ENCODE measurements at regions not wholly inside any gene's neighbourhood (a gene's known extent, or its start where the extent isn't known, plus 50 kb on each side); places are given as distances from the start of the nearest gene placed in this dataset.
"Not testable (repeated sequence)": the region's sequence is repeated elsewhere in the genome, so short reads cannot be mapped to it uniquely, and the experiment has no call there.

DNA sequence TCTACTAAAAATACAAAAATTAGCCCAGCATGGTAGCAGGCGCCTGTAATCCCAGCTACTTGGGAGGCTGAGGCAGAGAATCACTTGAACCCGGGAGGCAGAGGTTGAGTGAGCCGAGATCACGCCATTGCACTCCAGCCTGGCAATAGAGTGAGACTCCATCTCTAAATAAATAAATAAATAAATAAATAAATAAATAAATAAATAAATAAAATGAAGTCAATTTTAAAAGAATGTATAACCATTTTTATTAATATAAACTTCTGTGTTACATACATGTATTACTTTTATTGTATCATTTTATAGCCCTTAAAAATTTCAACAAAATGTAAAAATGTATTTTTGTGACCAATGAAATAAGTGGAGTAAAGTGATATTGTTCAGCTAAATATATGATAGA, 62.5 kb upstream of the S1PR1 start:
- TF ChIP-seq, protein P1, sequence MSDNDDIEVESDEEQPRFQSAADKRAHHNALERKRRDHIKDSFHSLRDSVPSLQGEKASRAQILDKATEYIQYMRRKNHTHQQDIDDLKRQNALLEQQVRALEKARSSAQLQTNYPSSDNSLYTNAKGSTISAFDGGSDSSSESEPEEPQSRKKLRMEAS (IDR thresholded peaks at IDR 0.05; ENCODE audit: low read depth, low read length): not testable (repeated sequence)
- not testable (repeated sequence) for TF ChIP-seq RUNX3 (IDR thresholded peaks at IDR 0.05; ENCODE audit: low read length)
